Stimulated activated CD4-positive, alpha-beta T cell treated with anti-CD3 and anti-CD28 coated beads, TNF-alpha, amount 100 ng/mL, for 1 hour (primary cell): ENCODE measurements at regions not wholly inside any gene's neighbourhood (a gene's known extent, or its start where the extent isn't known, plus 50 kb on each side); places are given as distances from the start of the nearest gene placed in this dataset.
"Not testable (repeated sequence)": the region's sequence is repeated elsewhere in the genome, so short reads cannot be mapped to it uniquely, and the experiment has no call there.

ENCODE experiments used
- DNase-seq, 3 donors: peaks; one replicate each; pipeline ENCODE4 v3.0.0-alpha.2; 2020; ENCODE audit warnings: low read depth in 3 of 3, low spot score in 1 of 3

DNA sequence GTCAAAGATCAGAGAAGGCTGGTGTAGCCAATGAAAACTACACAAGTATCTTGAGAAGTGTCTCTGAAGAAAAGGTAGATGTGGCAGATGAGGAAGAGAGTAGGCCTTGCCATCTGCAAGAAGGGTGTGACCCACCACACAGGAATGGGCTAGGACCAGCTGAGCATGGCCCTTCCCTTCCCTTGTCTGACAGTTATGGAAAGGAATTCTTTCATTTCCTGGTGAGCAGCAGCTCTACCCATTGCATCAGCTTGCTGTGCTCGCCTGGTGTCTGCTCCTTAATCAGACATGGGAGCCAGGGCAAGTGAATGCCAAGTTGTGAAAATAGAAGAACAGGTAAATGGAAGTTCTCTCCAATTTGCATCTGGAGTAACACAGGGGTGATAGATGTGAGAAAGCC is 145.2 kb upstream of the KRR1 start:
- DNase-seq = no peak

- DNase-seq = no peak
Observed at GRCh38 chr12:75656210-75656609, 144.8 kb upstream of the KRR1 start.

DNA sequence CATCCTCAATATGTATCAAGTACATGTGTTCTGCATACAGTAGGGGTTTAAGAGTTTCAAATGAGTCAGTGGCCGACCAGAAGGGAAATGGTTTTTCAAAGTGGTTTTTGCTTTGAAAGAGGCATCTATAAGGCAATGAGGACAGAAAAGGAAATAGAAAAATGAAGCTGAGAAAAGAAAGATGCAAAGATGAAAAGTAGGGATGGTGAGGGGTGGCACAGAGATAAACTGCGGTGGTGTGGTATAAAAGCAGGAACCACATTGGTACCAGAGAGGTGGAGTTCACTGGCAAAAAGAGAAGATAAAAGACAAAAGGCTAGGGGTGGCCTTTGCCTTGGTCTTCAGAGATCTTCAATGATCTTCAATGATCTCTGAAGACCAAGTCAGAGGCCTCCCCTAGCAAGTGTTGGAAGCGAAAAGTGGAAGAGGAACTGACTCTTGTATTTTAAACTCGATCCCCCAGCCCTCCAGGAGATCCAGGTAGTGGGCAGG is 144.0 kb upstream of the KRR1 start:
- DNase-seq = no peak

- no peak for DNase-seq
Observed at GRCh38 chr12:75651342-75651695, 139.9 kb upstream of the KRR1 start.

DNA sequence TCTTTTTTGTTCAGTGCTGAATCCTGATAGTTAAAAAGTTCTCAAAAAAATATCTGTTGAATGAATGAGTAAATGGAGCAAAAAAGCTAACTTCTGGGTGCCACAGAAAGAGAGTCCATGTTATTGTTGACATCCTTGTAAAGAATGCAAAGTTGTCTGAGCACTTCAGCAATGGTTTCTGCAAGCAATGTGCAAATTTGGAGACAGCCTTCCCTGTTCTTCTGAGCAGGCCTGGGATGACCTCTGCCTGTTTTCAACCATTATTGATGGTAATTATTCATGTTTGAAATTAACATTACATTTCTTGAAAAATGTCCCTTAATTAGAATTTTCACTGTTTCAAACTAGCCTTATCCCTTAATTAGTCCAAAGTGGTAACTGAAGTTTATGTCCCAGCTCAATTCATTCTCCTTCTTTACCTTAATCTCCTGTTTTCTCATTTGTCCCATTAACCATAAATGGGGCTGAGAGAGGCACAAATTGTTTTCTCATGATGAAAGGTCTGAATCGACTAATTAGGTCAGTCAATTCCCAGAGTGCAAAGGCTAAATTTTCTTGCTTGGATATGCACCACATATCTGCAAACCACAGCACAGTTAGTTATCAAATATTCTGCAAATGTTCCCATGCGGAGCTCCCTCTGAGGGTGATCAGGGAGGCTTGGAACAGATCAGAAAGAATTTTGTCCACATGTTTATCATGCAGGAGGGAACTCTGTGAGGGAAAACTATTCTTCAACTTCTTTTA is 139.4 kb upstream of the KRR1 start:
- DNase-seq = no peak

- no peak for DNase-seq
Observed at GRCh38 chr12:75650100-75650499, 138.7 kb upstream of the KRR1 start.

DNA sequence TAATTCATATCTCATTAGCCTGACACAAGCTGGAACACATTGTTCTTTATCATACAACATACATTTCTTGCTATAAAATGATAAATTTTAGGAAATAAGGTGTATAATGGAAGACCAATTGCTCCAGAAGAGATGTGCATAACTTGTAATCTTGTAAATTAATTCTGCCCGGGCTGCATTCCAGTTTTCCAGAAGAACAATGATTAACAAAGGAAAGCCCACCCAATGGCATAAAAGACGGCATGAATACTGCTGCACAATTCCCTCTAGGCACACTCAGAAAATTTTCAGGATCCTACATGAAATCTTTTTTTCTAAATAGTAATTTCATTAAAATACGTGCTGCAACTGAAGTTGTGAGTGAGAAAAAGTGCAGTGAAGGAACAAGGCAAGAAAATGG is 137.4 kb upstream of the KRR1 start:
- no peak for DNase-seq

GRCh38 chr12:75646329-75647210 is 135.2 kb upstream of the KRR1 start:
- no peak for DNase-seq

- no peak for DNase-seq
Observed at GRCh38 chr12:75644472-75645072, 133.2 kb upstream of the KRR1 start.

DNA sequence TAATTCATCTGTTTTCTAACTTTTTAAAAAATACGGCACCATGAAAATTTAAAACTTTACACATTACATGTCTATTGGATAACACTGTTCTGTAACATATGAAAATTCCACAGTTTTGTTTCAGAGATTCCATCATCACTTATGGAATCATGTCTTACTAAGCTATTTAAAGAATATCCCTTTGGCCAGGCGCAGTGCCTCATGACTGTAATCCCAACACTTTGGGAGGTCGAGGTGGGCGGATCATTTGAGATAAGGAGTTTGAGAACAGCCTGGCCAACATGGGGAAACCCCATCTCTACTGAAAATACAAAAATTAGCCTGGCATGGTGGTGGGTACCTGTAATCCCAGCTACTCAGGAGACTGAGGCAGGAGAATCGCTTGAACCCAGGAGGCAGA is 131.7 kb upstream of the KRR1 start:
- DNase-seq = not testable (repeated sequence)

GRCh38 chr12:75642226-75642625 is 130.8 kb upstream of the KRR1 start:
- no peak for DNase-seq

GRCh38 chr12:75641031-75641780 is 129.8 kb upstream of the KRR1 start:
- no peak for DNase-seq

- no peak for DNase-seq
Observed at GRCh38 chr12:75638792-75639191, 127.4 kb upstream of the KRR1 start.

- DNase-seq = no peak
Observed at GRCh38 chr12:75636607-75637006, 125.2 kb upstream of the KRR1 start.

GRCh38 chr12:75635606-75636444 is 124.4 kb upstream of the KRR1 start:
- DNase-seq = no peak

DNA sequence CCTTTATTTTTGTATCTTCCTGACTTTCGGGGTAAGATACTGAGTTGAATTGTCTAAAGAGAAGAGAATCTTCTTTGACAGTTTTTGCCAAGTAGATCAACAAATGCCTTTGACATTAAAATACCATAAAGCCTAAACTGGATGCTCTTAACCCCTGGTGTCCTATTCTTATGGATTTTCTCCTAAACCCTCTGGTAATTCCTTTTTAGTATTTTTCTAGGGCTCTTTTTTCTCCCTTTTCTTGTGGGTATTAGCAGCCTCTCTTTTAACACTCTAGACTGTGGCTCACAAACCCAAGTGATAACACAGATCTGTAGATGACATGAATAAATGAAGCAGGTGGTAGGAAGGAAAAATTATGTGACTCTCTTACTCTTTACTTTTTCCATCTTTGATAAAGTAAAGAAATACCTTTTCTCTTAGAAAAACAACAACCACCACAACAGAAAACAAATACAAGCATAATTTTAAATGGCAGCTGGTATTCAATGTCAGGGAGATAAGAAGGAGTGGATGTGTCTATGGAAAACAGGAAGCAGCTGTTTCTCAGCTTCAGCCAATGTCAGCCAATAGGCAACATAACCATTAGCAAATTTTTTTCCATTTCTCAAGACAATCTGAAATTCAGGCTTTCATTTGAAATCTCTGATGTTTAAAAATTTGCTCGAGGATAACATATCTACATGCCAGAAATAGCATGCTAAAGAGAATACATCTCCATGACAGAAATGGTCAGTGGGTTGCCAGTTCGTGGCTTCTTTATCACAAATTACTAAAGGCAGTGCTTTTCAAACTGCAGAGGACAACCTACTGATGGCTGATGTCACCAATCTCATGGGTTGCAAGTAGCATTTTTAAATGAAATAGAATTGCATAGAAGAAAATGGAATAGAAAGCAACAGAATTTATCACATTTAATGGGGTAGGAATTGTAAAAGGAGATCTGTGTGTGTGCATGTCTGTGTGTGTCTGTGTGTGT is 123.1 kb upstream of the KRR1 start:
- DNase-seq = no peak

DNA sequence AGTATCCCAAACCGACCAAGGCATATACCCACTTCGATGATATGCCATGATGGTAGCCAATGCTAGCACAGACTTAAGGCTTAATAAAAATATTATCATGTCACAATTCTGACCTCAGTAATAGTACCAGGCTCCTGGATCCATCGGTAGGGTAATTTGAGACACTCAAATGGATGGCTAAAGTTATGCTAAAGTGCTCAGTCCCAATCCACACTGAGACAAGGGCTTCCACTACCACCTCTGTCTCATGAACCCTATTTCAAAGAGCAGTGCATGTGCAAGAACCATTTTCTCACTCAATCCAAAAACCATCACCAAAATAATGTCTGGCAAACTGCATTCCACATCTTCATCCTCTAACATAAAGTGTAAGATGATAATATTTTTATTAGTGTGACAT is 122.4 kb upstream of the KRR1 start:
- no peak for DNase-seq

DNA sequence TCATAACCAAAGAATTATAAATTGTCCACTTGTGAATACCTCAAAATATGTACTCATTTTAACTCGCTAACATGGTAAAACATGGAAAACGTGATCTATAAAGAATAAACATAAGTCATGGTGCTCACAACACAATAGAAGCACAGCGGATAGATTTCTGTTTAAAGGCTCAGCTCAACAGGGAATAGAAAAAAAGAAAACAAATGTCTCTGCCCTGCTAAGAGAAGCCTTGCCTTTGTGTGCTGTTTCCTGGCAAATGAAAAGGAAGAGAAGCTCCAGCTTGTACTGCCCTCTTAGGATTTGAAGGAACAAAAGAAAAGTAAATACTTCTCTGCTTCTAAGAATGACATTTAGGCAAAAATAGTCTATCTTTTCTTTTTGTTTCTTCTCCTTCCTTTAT is 121.0 kb upstream of the KRR1 start:
- DNase-seq = no peak

- no peak for DNase-seq
Observed at GRCh38 chr12:75631831-75632230, 120.4 kb upstream of the KRR1 start.
